22Rv1 (cell line): ENCODE measurements at regions not wholly inside any gene's neighbourhood (a gene's known extent, or its start where the extent isn't known, plus 50 kb on each side); places are given as distances from the start of the nearest gene placed in this dataset.

ENCODE experiments used
- CTCF ChIP-seq: fragments of 450-650 bp; IDR thresholded peaks from 2 replicates; pipeline ENCODE4 v1.5.1; 2017; ENCODE audit warnings: mild to moderate bottlenecking
- ZFX ChIP-seq: fragments of 450-650 bp; IDR thresholded peaks from 2 replicates; pipeline ENCODE4 v1.6.1; 2017; ENCODE audit warnings: antibody characterized with exemption, borderline replicate concordance

GRCh38 chr4:20196476-20196875 is 55.2 kb upstream of the SLIT2 start:
- TF ChIP-seq CTCF: no peak
- no peak for TF ChIP-seq ZFX
